OCI-LY3 (cell line): ENCODE measurements at regions not wholly inside any gene's neighbourhood (a gene's known extent, or its start where the extent isn't known, plus 50 kb on each side); places are given as distances from the start of the nearest gene placed in this dataset.

Experiments
- H2AFZ ChIP-seq: fragments of 200-600, 300-600 bp; shearing (Covaris generic); 2 replicates; pipeline ENCODE4 v1.6.0; 2014; ENCODE audit warnings: antibody characterized with exemption, low read depth, low read length
- H3K27ac ChIP-seq: fragments of 200-600, 300-600 bp; sonication (generic); 2 replicates; pipeline ENCODE4 v1.5.1; 2014; ENCODE audit warnings: mild to moderate bottlenecking, low read length, moderate library complexity, mixed read lengths
- H3K27me3 ChIP-seq: fragments of 200-600, 300-600 bp; sonication (generic); 2 replicates; pipeline ENCODE4 v1.6.1; 2014; ENCODE audit warnings: low read depth, low read length, mixed read lengths
- H3K36me3 ChIP-seq: fragments of 200-600, 300-600 bp; sonication (generic); replicated peaks from 2 replicates; pipeline ENCODE3; 2014; ENCODE audit warnings: low read depth, low read length, mixed read lengths
- H3K4me1 ChIP-seq: fragments of 300-600, 200-600 bp; sonication (generic); 2 replicates; pipeline ENCODE4 v1.6.1; 2014; ENCODE audit warnings: low read length, mixed read lengths
- H3K4me2 ChIP-seq: fragments of 200-600, 300-600 bp; sonication (generic); 2 replicates; pipeline ENCODE4 v1.6.1; 2014; ENCODE audit warnings: low read length, mixed read lengths
- H3K4me3 ChIP-seq: fragments of 300-600, 200-600 bp; sonication (generic); 2 replicates; pipeline ENCODE4 v1.5.1; 2014; ENCODE audit warnings: antibody characterized with exemption, mild to moderate bottlenecking, low read length, moderate library complexity
- H3K79me2 ChIP-seq: fragments of 300-600, 200-600 bp; shearing (Covaris generic); 2 replicates; pipeline ENCODE4 v1.6.1; 2014; ENCODE audit warnings: mild to moderate bottlenecking, low read length, mixed read lengths
- H3K9ac ChIP-seq: fragments of 300-600, 200-600 bp; shearing (Covaris generic); 2 replicates; pipeline ENCODE4 v1.6.0; 2014; ENCODE audit warnings: mild to moderate bottlenecking, low read length, moderate library complexity
- H3K9me3 ChIP-seq: fragments of 200-600, 300-600 bp; shearing (Covaris generic); 2 replicates; pipeline ENCODE4 v1.6.1; 2014; ENCODE audit warnings: low read length, mixed read lengths; ENCODE audit not compliant: insufficient read depth
- H4K20me1 ChIP-seq: fragments of 200-600, 300-600 bp; sonication (generic); 2 replicates; pipeline ENCODE4 v1.6.1; 2016; ENCODE audit warnings: low read length, mixed read lengths; ENCODE audit not compliant: insufficient read depth
- EZH2phosphoT487 ChIP-seq: fragments of 200-600 bp; shearing (Covaris generic); IDR thresholded peaks from 2 replicates; pipeline ENCODE4 v1.6.1; 2018; ENCODE audit warnings: antibody characterized with exemption, mixed run types, low read depth
- TF ChIP-seq, protein P1 (sequence below): fragments of 200-600, 300-600 bp; sonication (generic); IDR thresholded peaks from 2 replicates; pipeline ENCODE4 v1.5.1; 2014; ENCODE audit warnings: antibody characterized with exemption, low read length, low read depth

- Histone ChIP-seq H3K9me3 (no peaks in the 10 kb centered on the region), H3K79me2 (no peaks in the 10 kb centered on the region), H3K27ac (no peak overlapping the region), H3K27me3 (no peaks in the 10 kb centered on the region), H2AFZ (no peak overlapping the region), H3K4me1 (no peaks in the 10 kb centered on the region), H3K9ac (no peak overlapping the region), H3K4me3 (no peak overlapping the region), H3K36me3 (no peaks in the 10 kb centered on the region), H4K20me1 (no peaks in the 10 kb centered on the region), H3K4me2 (no peak overlapping the region)
- TF ChIP-seq EZH2phosphoT487, result no peak
- TF ChIP-seq, protein P1, sequence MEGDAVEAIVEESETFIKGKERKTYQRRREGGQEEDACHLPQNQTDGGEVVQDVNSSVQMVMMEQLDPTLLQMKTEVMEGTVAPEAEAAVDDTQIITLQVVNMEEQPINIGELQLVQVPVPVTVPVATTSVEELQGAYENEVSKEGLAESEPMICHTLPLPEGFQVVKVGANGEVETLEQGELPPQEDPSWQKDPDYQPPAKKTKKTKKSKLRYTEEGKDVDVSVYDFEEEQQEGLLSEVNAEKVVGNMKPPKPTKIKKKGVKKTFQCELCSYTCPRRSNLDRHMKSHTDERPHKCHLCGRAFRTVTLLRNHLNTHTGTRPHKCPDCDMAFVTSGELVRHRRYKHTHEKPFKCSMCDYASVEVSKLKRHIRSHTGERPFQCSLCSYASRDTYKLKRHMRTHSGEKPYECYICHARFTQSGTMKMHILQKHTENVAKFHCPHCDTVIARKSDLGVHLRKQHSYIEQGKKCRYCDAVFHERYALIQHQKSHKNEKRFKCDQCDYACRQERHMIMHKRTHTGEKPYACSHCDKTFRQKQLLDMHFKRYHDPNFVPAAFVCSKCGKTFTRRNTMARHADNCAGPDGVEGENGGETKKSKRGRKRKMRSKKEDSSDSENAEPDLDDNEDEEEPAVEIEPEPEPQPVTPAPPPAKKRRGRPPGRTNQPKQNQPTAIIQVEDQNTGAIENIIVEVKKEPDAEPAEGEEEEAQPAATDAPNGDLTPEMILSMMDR, result no peak
Observed at GRCh38 chrX:12026481-12026880, 111.8 kb upstream of the FRMPD4 start.

DNA sequence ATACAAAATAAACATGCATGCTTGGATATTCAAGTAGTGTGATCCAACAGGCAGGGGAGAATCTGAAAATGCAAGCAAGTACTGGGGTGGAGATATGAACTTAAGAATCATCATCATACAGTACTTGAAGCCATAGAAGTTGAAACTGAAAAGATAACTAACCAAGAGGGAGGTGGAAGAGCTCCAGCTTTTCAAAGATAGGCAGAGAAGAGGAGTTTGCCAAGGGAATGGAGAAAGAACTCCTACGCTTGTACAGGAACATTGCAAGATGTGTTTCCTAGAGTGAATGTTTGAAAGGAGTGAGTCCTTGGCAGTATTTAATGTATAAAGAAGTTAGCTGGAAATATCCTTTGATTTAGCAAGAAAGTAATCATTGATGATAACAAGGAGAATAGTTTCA lies 106.2 kb upstream of the FRMPD4 start:
- Histone ChIP-seq H3K9ac (no peak overlapping the region), H3K4me1 (no peaks in the 10 kb centered on the region), H3K27ac (no peak overlapping the region), H3K36me3 (no peaks in the 10 kb centered on the region), H3K4me3 (no peak overlapping the region), H3K9me3 (no peaks in the 10 kb centered on the region), H2AFZ (no peak overlapping the region), H3K79me2 (no peaks in the 10 kb centered on the region), H3K4me2 (no peak overlapping the region), H4K20me1 (no peaks in the 10 kb centered on the region), H3K27me3 (no peaks in the 10 kb centered on the region)
- TF ChIP-seq EZH2phosphoT487, result no peak
- TF ChIP-seq, protein P1, result no peak

DNA sequence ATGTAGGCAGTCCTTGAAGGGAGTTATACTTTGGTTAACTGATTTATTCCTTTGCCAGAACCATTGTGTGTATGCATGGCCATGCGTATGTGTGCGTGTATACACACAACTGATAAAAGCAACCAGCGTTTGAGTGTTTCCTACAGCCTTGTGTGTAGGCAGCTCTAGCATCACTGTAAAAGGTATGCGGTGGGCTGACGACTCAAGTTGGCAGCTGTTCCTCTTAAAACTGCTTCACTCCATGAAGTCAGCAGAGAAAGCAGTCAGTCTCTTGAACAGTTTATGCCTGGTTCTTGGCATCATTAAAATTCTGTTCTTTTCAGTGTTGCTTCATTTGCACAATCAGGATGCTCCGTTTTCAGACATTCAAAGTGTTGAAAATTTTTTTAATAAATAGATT lies 103.5 kb upstream of the FRMPD4 start:
- H3K36me3 ChIP-seq, result no peaks in the 10 kb centered on the region
- H3K9me3 ChIP-seq, result no peaks in the 10 kb centered on the region
- no peak overlapping the region for H3K9ac ChIP-seq
- H3K79me2 ChIP-seq, result no peaks in the 10 kb centered on the region
- no peak overlapping the region for H3K4me3 ChIP-seq
- no peaks in the 10 kb centered on the region for H3K4me1 ChIP-seq
- H2AFZ ChIP-seq, result no peak overlapping the region
- H4K20me1 ChIP-seq, result no peaks in the 10 kb centered on the region
- no peak overlapping the region for H3K27ac ChIP-seq
- H3K4me2 ChIP-seq, result no peak overlapping the region
- TF ChIP-seq, protein P1, result no peak
- TF ChIP-seq EZH2phosphoT487, result no peak
- H3K27me3 ChIP-seq, result no peaks in the 10 kb centered on the region

GRCh38 chrX:12042615-12043014 lies 95.7 kb upstream of the FRMPD4 start:
- no peak overlapping the region for H3K9ac ChIP-seq
- no peaks in the 10 kb centered on the region for H3K27me3 ChIP-seq
- H3K79me2 ChIP-seq, result no peaks in the 10 kb centered on the region
- H4K20me1 ChIP-seq, result no peaks in the 10 kb centered on the region
- no peak overlapping the region for H2AFZ ChIP-seq
- no peak overlapping the region for H3K4me2 ChIP-seq
- no peaks in the 10 kb centered on the region for H3K9me3 ChIP-seq
- H3K4me3 ChIP-seq, result no peak overlapping the region
- no peaks in the 10 kb centered on the region for H3K36me3 ChIP-seq
- H3K4me1 ChIP-seq, result no peaks in the 10 kb centered on the region
- TF ChIP-seq EZH2phosphoT487, result no peak
- TF ChIP-seq, protein P1, result no peak
- no peak overlapping the region for H3K27ac ChIP-seq
